ENCODE measurements at regions not wholly inside any gene's neighbourhood (a gene's known extent, or its start where the extent isn't known, plus 50 kb on each side); places are given as distances from the start of the nearest gene placed in this dataset.
"Not testable (repeated sequence)": the region's sequence is repeated elsewhere in the genome, so short reads cannot be mapped to it uniquely, and the experiment has no call there.

DNA sequence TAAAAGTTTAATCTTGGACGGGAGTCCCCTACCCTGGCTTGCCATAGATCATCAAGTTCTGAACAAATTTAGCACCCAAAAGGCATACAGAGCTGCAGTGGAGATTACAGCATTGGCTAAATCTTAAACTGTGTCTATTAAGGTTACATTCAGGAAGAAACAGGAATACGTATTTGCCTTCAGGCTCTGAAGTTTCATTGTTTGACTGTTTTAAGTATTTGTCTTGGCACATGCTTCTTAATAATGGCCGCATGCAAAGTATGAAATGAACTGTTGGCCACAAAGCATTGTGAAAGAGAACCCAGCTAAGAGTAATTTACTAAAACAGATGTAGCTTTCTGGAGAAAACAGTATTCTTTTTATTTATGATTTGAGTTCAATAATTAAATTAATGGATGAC lies 63.9 kb upstream of the CNEP1R1 start:
- Histone ChIP-seq H3K14ac (ENCODE audit: insufficient read depth, low read length) (no peak overlapping the region), H4K20me1 (ENCODE audit: control insufficient read depth, insufficient read depth, insufficient read length) (no peaks in the 10 kb centered on the region), H2BK120ac (ENCODE audit: low read depth, low read length, poor library complexity, severe bottlenecking) (no peak overlapping the region), H2AK5ac (ENCODE audit: insufficient read length, low read length) (no peak overlapping the region), H3K4me1 (ENCODE audit: insufficient read depth, low read length) (no peaks in the 10 kb centered on the region), H3K9me3 (ENCODE audit: control insufficient read depth, low read depth, low read length) (no peaks in the 10 kb centered on the region), H3K23ac (ENCODE audit: insufficient read length, low read depth, low read length) (no peak overlapping the region), H2BK15ac (ENCODE audit: low read depth, low read length) (no peak overlapping the region), H3K56ac (ENCODE audit: insufficient read length, low read depth, low read length) (no peak overlapping the region), H3K4me2 (ENCODE audit: insufficient read depth, insufficient read length, low read length) (no peak overlapping the region), H2BK12ac (ENCODE audit: insufficient read length, low read depth, low read length) (no peak overlapping the region), H4K5ac (ENCODE audit: insufficient read length, low read depth, low read length) (no peak overlapping the region), H2AFZ (ENCODE audit: low read length) (no peak overlapping the region), H3K18ac (ENCODE audit: insufficient read length, low read depth, low read length) (no peak overlapping the region), H2BK5ac (ENCODE audit: insufficient read length, low read length) (no peak overlapping the region), H3K27ac (ENCODE audit: insufficient read length, low read depth, low read length) (no peak overlapping the region), H4K91ac (ENCODE audit: insufficient read length, low read depth, low read length) (no peak overlapping the region), H2BK20ac (ENCODE audit: low read depth, low read length, poor library complexity, severe bottlenecking) (no peak overlapping the region), H3K79me2 (ENCODE audit: insufficient read depth, low read length) (no peaks in the 10 kb centered on the region), H3K27me3 (ENCODE audit: insufficient read depth, low read length) (no peaks in the 10 kb centered on the region), H3T11ph (ENCODE audit: low read length) (no peak overlapping the region), H3K4ac (ENCODE audit: low read depth, low read length) (no peak overlapping the region), H4K8ac (replicated peaks; ENCODE audit: insufficient read length, low read depth, low read length) (no peak overlapping the region), H3K79me1 (ENCODE audit: insufficient read depth, low read depth, low read length, poor library complexity, severe bottlenecking) (no peaks in the 10 kb centered on the region), H3K23me2 (ENCODE audit: insufficient read length, low read depth, low read length, poor library complexity, severe bottlenecking) (no peaks in the 10 kb centered on the region), H3K9ac (ENCODE audit: extremely low read depth, insufficient read length, low read length) (no peak overlapping the region)
- no peaks in the 10 kb centered on the region for H3K9me3 Mint-ChIP-seq
- no CpG with 5 or more reads among the region's 3 CpGs for WGBS (ENCODE audit: extremely low coverage, insufficient read length, low lambda C conversion rate)
- no peak for TF ChIP-seq CTCF (conservative IDR thresholded peaks at IDR 0.05)
- H3K4me1 Mint-ChIP-seq: peaks cover 4% of the 10 kb centered on the region in 2 experiments
- no peak overlapping the region for H3K27ac Mint-ChIP-seq
- no peak for DNase-seq
- H3K4me3 Mint-ChIP-seq: no peak overlapping the region
- no peaks in the 10 kb centered on the region for H3K27me3 Mint-ChIP-seq (ENCODE audit: low read depth)
- H3K36me3 Mint-ChIP-seq (ENCODE audit: insufficient read depth in 1 of 3, low read depth in 3 of 3): no peaks in the 10 kb centered on the region

- not testable (repeated sequence) for H3T11ph ChIP-seq (ENCODE audit: low read length); H3K9me3 ChIP-seq (ENCODE audit: control insufficient read depth, low read depth, low read length); H3K14ac ChIP-seq (ENCODE audit: insufficient read depth, low read length); H3K23ac ChIP-seq (ENCODE audit: insufficient read length, low read depth, low read length); H2BK120ac ChIP-seq (ENCODE audit: low read depth, low read length, poor library complexity, severe bottlenecking); H3K79me1 ChIP-seq (ENCODE audit: insufficient read depth, low read depth, low read length, poor library complexity, severe bottlenecking); DNase-seq; H3K23me2 ChIP-seq (ENCODE audit: insufficient read length, low read depth, low read length, poor library complexity, severe bottlenecking); H4K20me1 ChIP-seq (ENCODE audit: control insufficient read depth, insufficient read depth, insufficient read length); H3K4ac ChIP-seq (ENCODE audit: low read depth, low read length); H4K5ac ChIP-seq (ENCODE audit: insufficient read length, low read depth, low read length); H2BK12ac ChIP-seq (ENCODE audit: insufficient read length, low read depth, low read length); H3K18ac ChIP-seq (ENCODE audit: insufficient read length, low read depth, low read length); H3K9ac ChIP-seq (ENCODE audit: extremely low read depth, insufficient read length, low read length); H2AFZ ChIP-seq (ENCODE audit: low read length); H3K27me3 ChIP-seq (ENCODE audit: insufficient read depth, low read length); H3K27ac ChIP-seq (ENCODE audit: insufficient read length, low read depth, low read length); H3K79me2 ChIP-seq (ENCODE audit: insufficient read depth, low read length); H3K56ac ChIP-seq (ENCODE audit: insufficient read length, low read depth, low read length); H3K4me2 ChIP-seq (ENCODE audit: insufficient read depth, insufficient read length, low read length); H2BK5ac ChIP-seq (ENCODE audit: insufficient read length, low read length); H4K8ac ChIP-seq (replicated peaks; ENCODE audit: insufficient read length, low read depth, low read length); H3K4me1 ChIP-seq (ENCODE audit: insufficient read depth, low read length); H2AK5ac ChIP-seq (ENCODE audit: insufficient read length, low read length); H3K27me3 Mint-ChIP-seq (ENCODE audit: low read depth); H3K36me3 Mint-ChIP-seq (ENCODE audit: insufficient read depth in 1 of 3, low read depth in 3 of 3); H3K4me3 Mint-ChIP-seq; H2BK20ac ChIP-seq (ENCODE audit: low read depth, low read length, poor library complexity, severe bottlenecking); H3K9me3 Mint-ChIP-seq; H3K27ac Mint-ChIP-seq; H2BK15ac ChIP-seq (ENCODE audit: low read depth, low read length); H3K4me1 Mint-ChIP-seq; H4K91ac ChIP-seq (ENCODE audit: insufficient read length, low read depth, low read length)
- no CpG with 5 or more reads among the region's 6 CpGs for WGBS (ENCODE audit: extremely low coverage, insufficient read length, low lambda C conversion rate)
Observed at GRCh38 chr16:49962566-49962965, 62.5 kb upstream of the CNEP1R1 start.

All from H9 (cell line).